ENCODE measurements at regions not wholly inside any gene's neighbourhood (a gene's known extent, or its start where the extent isn't known, plus 50 kb on each side); places are given as distances from the start of the nearest gene placed in this dataset.

GRCh38 chr6:167396659-167397490, 72.0 kb downstream of the TTLL2 start:
- Histone ChIP-seq H3K4me1 (no peaks in the 10 kb centered on the region), H3K9me3 (no peaks in the 10 kb centered on the region), H3K4me2 (no peak overlapping the region), H3K4me3 (no peak overlapping the region), H3K27ac (no peak overlapping the region)
- DNase-seq (ENCODE audit: low read depth in 1 of 2, low spot score in 1 of 2) (no peak), ATAC-seq (no peak), FAIRE-seq (no peak)
- no peak for TF ChIP-seq ZC3H11A (IDR thresholded peaks at IDR 0.05)
- ChIA-PET POLR2A (no interaction called here), CTCF (no interaction called here)
- WGBS (ENCODE audit: missing lambda C conversion rate), result 49% methylated on average over 17 of the region's 23 CpGs

GRCh38 chr6:167397712-167398111, 72.8 kb downstream of the TTLL2 start:
- DNase-seq (ENCODE audit: low read depth in 1 of 2, low spot score in 1 of 2), result no peak
- no peak for TF ChIP-seq MYC (IDR thresholded peaks at IDR 0.05; ENCODE audit: borderline replicate concordance, low read length)
- TF ChIP-seq, protein P1, sequence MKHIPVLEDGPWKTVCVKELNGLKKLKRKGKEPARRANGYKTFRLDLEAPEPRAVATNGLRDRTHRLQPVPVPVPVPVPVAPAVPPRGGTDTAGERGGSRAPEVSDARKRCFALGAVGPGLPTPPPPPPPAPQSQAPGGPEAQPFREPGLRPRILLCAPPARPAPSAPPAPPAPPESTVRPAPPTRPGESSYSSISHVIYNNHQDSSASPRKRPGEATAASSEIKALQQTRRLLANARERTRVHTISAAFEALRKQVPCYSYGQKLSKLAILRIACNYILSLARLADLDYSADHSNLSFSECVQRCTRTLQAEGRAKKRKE (CRISPR knock-in tag; IDR thresholded peaks at IDR 0.05; ENCODE audit: low read depth), result no peak
- TF ChIP-seq ESRRA (IDR thresholded peaks at IDR 0.05; ENCODE audit: borderline replicate concordance, low read length), result no peak
- no peak for TF ChIP-seq MAFK (IDR thresholded peaks at IDR 0.05; ENCODE audit: partially characterized antibody)
- no peak for TF ChIP-seq ZSCAN20 (CRISPR knock-in tag; IDR thresholded peaks at IDR 0.05)
- TF ChIP-seq, protein P2, sequence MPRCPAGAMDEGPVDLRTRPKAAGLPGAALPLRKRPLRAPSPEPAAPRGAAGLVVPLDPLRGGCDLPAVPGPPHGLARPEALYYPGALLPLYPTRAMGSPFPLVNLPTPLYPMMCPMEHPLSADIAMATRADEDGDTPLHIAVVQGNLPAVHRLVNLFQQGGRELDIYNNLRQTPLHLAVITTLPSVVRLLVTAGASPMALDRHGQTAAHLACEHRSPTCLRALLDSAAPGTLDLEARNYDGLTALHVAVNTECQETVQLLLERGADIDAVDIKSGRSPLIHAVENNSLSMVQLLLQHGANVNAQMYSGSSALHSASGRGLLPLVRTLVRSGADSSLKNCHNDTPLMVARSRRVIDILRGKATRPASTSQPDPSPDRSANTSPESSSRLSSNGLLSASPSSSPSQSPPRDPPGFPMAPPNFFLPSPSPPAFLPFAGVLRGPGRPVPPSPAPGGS (IDR thresholded peaks at IDR 0.05), result no peak
- no peak for TF ChIP-seq RCOR1 (IDR thresholded peaks at IDR 0.05; ENCODE audit: low read depth, low read length)
- no peak for TF ChIP-seq RARB (CRISPR knock-in tag; IDR thresholded peaks at IDR 0.05)
- TF ChIP-seq, protein P3, sequence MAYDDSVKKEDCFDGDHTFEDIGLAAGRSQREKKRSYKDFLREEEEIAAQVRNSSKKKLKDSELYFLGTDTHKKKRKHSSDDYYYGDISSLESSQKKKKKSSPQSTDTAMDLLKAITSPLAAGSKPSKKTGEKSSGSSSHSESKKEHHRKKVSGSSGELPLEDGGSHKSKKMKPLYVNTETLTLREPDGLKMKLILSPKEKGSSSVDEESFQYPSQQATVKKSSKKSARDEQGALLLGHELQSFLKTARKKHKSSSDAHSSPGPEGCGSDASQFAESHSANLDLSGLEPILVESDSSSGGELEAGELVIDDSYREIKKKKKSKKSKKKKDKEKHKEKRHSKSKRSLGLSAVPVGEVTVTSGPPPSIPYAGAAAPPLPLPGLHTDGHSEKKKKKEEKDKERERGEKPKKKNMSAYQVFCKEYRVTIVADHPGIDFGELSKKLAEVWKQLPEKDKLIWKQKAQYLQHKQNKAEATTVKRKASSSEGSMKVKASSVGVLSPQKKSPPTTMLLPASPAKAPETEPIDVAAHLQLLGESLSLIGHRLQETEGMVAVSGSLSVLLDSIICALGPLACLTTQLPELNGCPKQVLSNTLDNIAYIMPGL (CRISPR knock-in tag; IDR thresholded peaks at IDR 0.05; ENCODE audit: borderline replicate concordance), result no peak
- Histone ChIP-seq H3K9me3 (no peaks in the 10 kb centered on the region), H3K4me2 (no peak overlapping the region), H3K4me3 (no peak overlapping the region), H3K27ac (no peak overlapping the region), H3K4me1 (no peaks in the 10 kb centered on the region)
- ChIA-PET POLR2A (no interaction called here), CTCF (no interaction called here)
- 85% methylated on average over 6 of the region's 6 CpGs for WGBS (ENCODE audit: missing lambda C conversion rate)
- ATAC-seq, result no peak
- FAIRE-seq, result no peak

DNA sequence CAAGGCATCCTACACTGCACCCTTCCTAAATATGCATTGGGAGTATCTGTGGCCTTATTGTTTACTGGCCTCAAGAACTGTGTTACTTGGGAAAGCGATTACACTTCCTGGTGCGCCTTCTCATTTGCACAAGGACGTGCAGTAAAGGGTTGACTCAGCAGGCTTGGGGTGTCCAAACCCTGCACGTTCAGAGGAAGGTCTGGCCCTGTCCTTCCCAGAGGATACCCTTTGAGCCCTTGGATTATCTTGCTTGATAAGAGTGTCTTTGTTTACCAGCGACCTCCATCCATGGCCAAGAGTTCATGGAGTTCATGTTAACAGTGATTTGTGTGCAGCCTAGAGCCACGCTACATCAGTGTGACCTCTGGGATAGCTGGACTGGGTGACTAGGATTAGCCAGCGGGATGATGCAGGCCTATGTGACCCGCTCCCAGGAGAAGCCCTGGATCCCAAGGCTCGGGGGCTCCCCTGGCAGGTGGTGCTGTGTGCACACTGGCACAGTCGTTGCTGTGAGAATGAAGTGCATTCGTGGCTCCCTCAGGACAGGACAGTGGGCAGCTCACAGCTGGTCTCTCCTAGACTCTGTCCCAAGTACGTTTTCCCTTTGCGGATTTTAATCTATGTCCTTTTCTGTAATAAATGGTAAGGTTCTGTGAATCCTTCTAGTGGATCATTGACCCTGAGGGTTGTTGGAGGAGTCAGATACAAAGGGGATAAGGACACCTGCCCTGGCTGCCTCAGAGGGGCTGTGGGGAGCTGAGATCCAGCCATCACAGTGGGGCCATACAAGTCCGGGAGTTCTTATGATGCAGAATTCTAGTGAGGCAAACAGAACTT, 73.5 kb downstream of the TTLL2 start:
- POLR2A ChIA-PET, result no interaction called here
- no peak for FAIRE-seq
- ATAC-seq, result no peak
- WGBS (ENCODE audit: missing lambda C conversion rate), result 56% methylated on average over 9 of the region's 14 CpGs
- Histone ChIP-seq H3K4me2 (no peak overlapping the region), H3K27ac (no peak overlapping the region), H3K4me3 (no peak overlapping the region), H3K9me3 (no peaks in the 10 kb centered on the region), H3K4me1 (no peaks in the 10 kb centered on the region)
- no peak for DNase-seq (ENCODE audit: low read depth in 1 of 2, low spot score in 1 of 2)
- TF ChIP-seq CTCF (IDR thresholded peaks at IDR 0.05) (no peak), HDAC2 (IDR thresholded peaks at IDR 0.05) (no peak), KDM1A (IDR thresholded peaks at IDR 0.05; ENCODE audit: low read depth) (no peak), BHLHE40 (IDR thresholded peaks at IDR 0.05; ENCODE audit: low read depth, low read length) (no peak), HOXA7 (CRISPR knock-in tag; IDR thresholded peaks at IDR 0.05) (no peak), JUNB (IDR thresholded peaks at IDR 0.05) (no peak), JUN (IDR thresholded peaks at IDR 0.05) (no peak), ZC3H11A (IDR thresholded peaks at IDR 0.05) (no peak), PHF8 (IDR thresholded peaks at IDR 0.05; ENCODE audit: borderline replicate concordance, low read depth) (no peak), HOXB13 (CRISPR knock-in tag; IDR thresholded peaks at IDR 0.05; ENCODE audit: low read depth) (no peak), EHMT2 (IDR thresholded peaks at IDR 0.05; ENCODE audit: low read depth) (no peak)
- CTCF ChIA-PET, result no interaction called here

Data from A549 (cell line).